Endodermal cell (in vitro differentiated cells): ENCODE measurements at regions not wholly inside any gene's neighbourhood (a gene's known extent, or its start where the extent isn't known, plus 50 kb on each side); places are given as distances from the start of the nearest gene placed in this dataset.

Experiments
- DNase-seq: peaks from one replicate; pipeline ENCODE4 v3.0.0-alpha.2; 2017
- H3K27ac ChIP-seq: 2 replicates; pipeline ENCODE4 v1.5.1; 2013; ENCODE audit warnings: mild to moderate bottlenecking, low read depth, low read length, moderate library complexity
- H3K27me3 ChIP-seq: 2 replicates; pipeline ENCODE4 v1.6.1; 2013; ENCODE audit warnings: mild to moderate bottlenecking, low read length, moderate library complexity; ENCODE audit not compliant: insufficient read depth, control insufficient read depth, poor library complexity, severe bottlenecking
- H3K36me3 ChIP-seq: 2 replicates; pipeline ENCODE4 v1.7.0; 2013; ENCODE audit warnings: mild to moderate bottlenecking, low read length, moderate library complexity; ENCODE audit not compliant: control insufficient read depth, insufficient read depth
- H3K4me1 ChIP-seq: one replicate; pipeline ENCODE4 v1.7.0; 2013; ENCODE audit warnings: low read length; ENCODE audit not compliant: control insufficient read depth, insufficient read depth
- H3K4me3 ChIP-seq: 2 replicates; pipeline ENCODE4 v1.5.1; 2013; ENCODE audit warnings: mild to moderate bottlenecking, low read length, moderate library complexity
- H3K9ac ChIP-seq: 2 replicates; pipeline ENCODE4 v1.6.1; 2013; ENCODE audit warnings: mild to moderate bottlenecking, low read length, moderate library complexity; ENCODE audit not compliant: poor library complexity, severe bottlenecking; ENCODE audit errors: extremely low read depth
- H3K9me3 ChIP-seq: 2 replicates; pipeline ENCODE4 v1.6.1; 2013; ENCODE audit warnings: mild to moderate bottlenecking, low read length, moderate library complexity; ENCODE audit not compliant: control insufficient read depth
- H3K27ac Mint-ChIP-seq: 2 replicates; pipeline ENCODE4 v1.8.0; 2020; ENCODE audit warnings: mixed read lengths
- H3K27me3 Mint-ChIP-seq: 2 replicates; pipeline ENCODE4 v1.8.0; 2021; ENCODE audit warnings: mild to moderate bottlenecking, mixed read lengths; ENCODE audit not compliant: insufficient read depth
- H3K36me3 Mint-ChIP-seq: 2 replicates; pipeline ENCODE4 v1.8.0; 2020; ENCODE audit warnings: low read depth, mixed read lengths
- H3K4me1 Mint-ChIP-seq: 2 replicates; pipeline ENCODE4 v1.8.0; 2020; ENCODE audit warnings: mixed read lengths
- H3K4me3 Mint-ChIP-seq: 2 replicates; pipeline ENCODE4 v1.8.0; 2020; ENCODE audit warnings: mild to moderate bottlenecking, moderate library complexity, mixed read lengths
- H3K9me3 Mint-ChIP-seq: 2 replicates; pipeline ENCODE4 v1.8.0; 2020; ENCODE audit warnings: mild to moderate bottlenecking, mixed read lengths
- CTCF ChIP-seq: fragments of 200-600 bp; sonication (generic); conservative IDR thresholded peaks from 2 replicates; pipeline ENCODE4 v1.5.0; 2021; ENCODE audit warnings: antibody characterized with exemption, mild to moderate bottlenecking
- WGBS, 2 experiments: methylation state at CpG; one replicate each; pipeline versions ENCODE4 v1.1.5 to v1.1.7; 2013; ENCODE audit warnings: missing lambda C conversion rate in 2 of 2, mixed read lengths in 1 of 2; ENCODE audit not compliant: insufficient coverage in 1 of 2, insufficient read length in 1 of 2; 5-methylcytosine and 5-hydroxymethylcytosine counted together

- no peaks in the 10 kb centered on the region for H3K4me1 ChIP-seq
- Mint-ChIP-seq H3K36me3 (no peaks in the 10 kb centered on the region), H3K9me3 (no peaks in the 10 kb centered on the region), H3K27me3 (no peaks in the 10 kb centered on the region), H3K4me1 (no peaks in the 10 kb centered on the region), H3K4me3 (no peak overlapping the region), H3K27ac (no peak overlapping the region)
- no peak overlapping the region for H3K4me3 ChIP-seq
- no peak for TF ChIP-seq CTCF
- H3K27ac ChIP-seq = no peak overlapping the region
- 94% methylated on average over 1 of the region's 2 CpGs; no CpG with 5 or more reads in 1 of the 2 experiments for WGBS, 2 experiments
- H3K27me3 ChIP-seq = peaks cover 3% of the 10 kb centered on the region
- no peaks in the 10 kb centered on the region for H3K36me3 ChIP-seq
- DNase-seq = no peak
- peaks cover 10% of the 10 kb centered on the region for H3K9me3 ChIP-seq
- H3K9ac ChIP-seq = no peak overlapping the region
Measured at GRCh38 chr7:108809356-108809755, 239.7 kb downstream of the DNAJB9 start.

GRCh38 chr7:108810756-108811385 is 241.2 kb downstream of the DNAJB9 start:
- H3K9me3 Mint-ChIP-seq = no peaks in the 10 kb centered on the region
- DNase-seq = no peak
- Histone ChIP-seq H3K9me3 (peaks cover 10% of the 10 kb centered on the region), H3K4me1 (no peaks in the 10 kb centered on the region), H3K27ac (no peak overlapping the region), H3K9ac (no peak overlapping the region), H3K27me3 (peaks cover 3% of the 10 kb centered on the region), H3K4me3 (no peak overlapping the region), H3K36me3 (no peaks in the 10 kb centered on the region)
- H3K27ac Mint-ChIP-seq = no peak overlapping the region
- no peaks in the 10 kb centered on the region for H3K27me3 Mint-ChIP-seq
- WGBS, 2 experiments = 90 to 96% methylated on average over 2 of the region's 2 CpGs
- H3K36me3 Mint-ChIP-seq = no peaks in the 10 kb centered on the region
- H3K4me1 Mint-ChIP-seq = no peaks in the 10 kb centered on the region
- no peak overlapping the region for H3K4me3 Mint-ChIP-seq
- TF ChIP-seq CTCF = no peak

- WGBS, 2 experiments = 78 to 94% methylated on average over 1 to 3 of the region's 3 CpGs
- peaks cover 10% of the 10 kb centered on the region for H3K9me3 ChIP-seq
- no peak overlapping the region for H3K4me3 ChIP-seq
- H3K27ac Mint-ChIP-seq = no peak overlapping the region
- peaks cover 3% of the 10 kb centered on the region for H3K4me1 ChIP-seq
- no peak overlapping the region for H3K27ac ChIP-seq
- H3K27me3 Mint-ChIP-seq = no peaks in the 10 kb centered on the region
- no peaks in the 10 kb centered on the region for H3K27me3 ChIP-seq
- no peaks in the 10 kb centered on the region for H3K9me3 Mint-ChIP-seq
- no peaks in the 10 kb centered on the region for H3K36me3 ChIP-seq
- no peak for DNase-seq
- H3K9ac ChIP-seq = no peak overlapping the region
- peak; percentile 34 for TF ChIP-seq CTCF
- H3K4me3 Mint-ChIP-seq = no peak overlapping the region
- no peaks in the 10 kb centered on the region for H3K36me3 Mint-ChIP-seq
- no peaks in the 10 kb centered on the region for H3K4me1 Mint-ChIP-seq
Measured at GRCh38 chr7:108813251-108814014, 243.8 kb downstream of the DNAJB9 start.
